HepG2 (cell line): ENCODE measurements at regions not wholly inside any gene's neighbourhood (a gene's known extent, or its start where the extent isn't known, plus 50 kb on each side); places are given as distances from the start of the nearest gene placed in this dataset.

ENCODE experiments used
- ATF2 ChIP-seq: sonication (generic); formaldehyde crosslinking; IDR thresholded peaks from 2 replicates; pipeline ENCODE4 v1.4.0; 2020; ENCODE audit warnings: missing genetic modification reagents
- CC2D1A ChIP-seq: sonication (generic); formaldehyde crosslinking; IDR thresholded peaks from 2 replicates; pipeline ENCODE4 v1.8.1; 2023; ENCODE audit warnings: mild to moderate bottlenecking, missing genetic modification reagents
- CREB1 ChIP-seq, 2 experiments: fragments of 450-650 bp in 1 of 2; IDR thresholded peaks; 2 replicates each; pipeline ENCODE4 v1.6.1; 2016 to 2017; ENCODE audit warnings: control low read depth in 1 of 2, mild to moderate bottlenecking in 1 of 2, missing compliant biosample characterization in 1 of 2, missing genetic modification characterization in 1 of 2
- CTCF ChIP-seq: sonication (generic); formaldehyde crosslinking; IDR thresholded peaks from 2 replicates; pipeline ENCODE4 v1.5.0; 2020; ENCODE audit warnings: mild to moderate bottlenecking, missing genetic modification reagents, moderate library complexity
- HNRNPH1 ChIP-seq: fragments of 200-400 bp; formaldehyde crosslinking; optimal IDR thresholded peaks from 2 replicates; pipeline ENCODE3; 2017; ENCODE audit warnings: mild to moderate bottlenecking, low read depth, low read length
- HOXA7 ChIP-seq: sonication (generic); formaldehyde crosslinking; IDR thresholded peaks from 2 replicates; pipeline ENCODE4 v1.8.1; 2022; ENCODE audit warnings: mild to moderate bottlenecking, missing genetic modification reagents, moderate library complexity
- MTA3 ChIP-seq: sonication (generic); formaldehyde crosslinking; IDR thresholded peaks from 2 replicates; pipeline ENCODE4 v1.4.0; 2020; ENCODE audit warnings: missing genetic modification reagents
- MYC ChIP-seq: sonication (generic); formaldehyde crosslinking; IDR thresholded peaks from 2 replicates; pipeline ENCODE4 v1.9.0; 2021; ENCODE audit warnings: missing genetic modification reagents, borderline replicate concordance
- MYNN ChIP-seq: sonication (generic); formaldehyde crosslinking; IDR thresholded peaks from 2 replicates; pipeline ENCODE4 v1.4.0; 2020; ENCODE audit warnings: mild to moderate bottlenecking, low read depth, missing genetic modification reagents
- POLR2AphosphoS2 ChIP-seq: IDR thresholded peaks from 2 replicates; pipeline ENCODE4 v1.6.1; 2011; ENCODE audit warnings: low read depth, low read length, improper control_type of control experiment
- TP53 ChIP-seq: sonication (generic); formaldehyde crosslinking; conservative IDR thresholded peaks from 2 replicates; pipeline ENCODE4 v1.4.0; 2020; ENCODE audit warnings: missing genetic modification reagents
- ZBTB21 ChIP-seq: sonication (generic); formaldehyde crosslinking; IDR thresholded peaks from 2 replicates; pipeline ENCODE4 v1.4.0; 2020; ENCODE audit warnings: missing genetic modification reagents
- TF ChIP-seq, protein P1 (sequence below): sonication (generic); formaldehyde crosslinking; IDR thresholded peaks from 2 replicates; pipeline ENCODE4 v1.9.0; 2021; ENCODE audit warnings: missing genetic modification reagents, borderline replicate concordance

DNA sequence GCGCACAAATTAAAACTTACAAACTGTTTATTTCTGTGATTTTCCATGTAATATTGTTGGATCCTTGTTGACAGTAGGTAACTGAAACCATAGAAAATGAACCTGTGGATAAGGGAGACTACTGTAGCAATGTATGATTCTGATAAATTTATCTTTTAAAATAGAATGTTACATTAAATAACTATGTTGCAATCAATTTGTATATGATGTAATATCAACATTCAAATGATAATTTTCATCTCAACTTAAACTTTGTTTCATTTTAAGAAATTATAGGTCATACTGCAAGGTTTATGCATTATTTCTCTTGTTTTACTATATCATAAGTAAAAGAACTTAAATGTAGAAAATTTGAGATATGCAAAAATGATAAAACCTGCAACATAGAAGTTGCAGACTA is 718.0 kb upstream of the MBL2 start:
- TF ChIP-seq MYNN (CRISPR knock-in tag), result no peak
- no peak for TF ChIP-seq MYC (CRISPR knock-in tag)
- no peak for TF ChIP-seq POLR2AphosphoS2
- TF ChIP-seq CREB1 (IDR thresholded peaks at IDR 0.05), result no peak
- no peak for TF ChIP-seq CREB1 (CRISPR knock-in tag; IDR thresholded peaks at IDR 0.05)
- TF ChIP-seq, protein P1, sequence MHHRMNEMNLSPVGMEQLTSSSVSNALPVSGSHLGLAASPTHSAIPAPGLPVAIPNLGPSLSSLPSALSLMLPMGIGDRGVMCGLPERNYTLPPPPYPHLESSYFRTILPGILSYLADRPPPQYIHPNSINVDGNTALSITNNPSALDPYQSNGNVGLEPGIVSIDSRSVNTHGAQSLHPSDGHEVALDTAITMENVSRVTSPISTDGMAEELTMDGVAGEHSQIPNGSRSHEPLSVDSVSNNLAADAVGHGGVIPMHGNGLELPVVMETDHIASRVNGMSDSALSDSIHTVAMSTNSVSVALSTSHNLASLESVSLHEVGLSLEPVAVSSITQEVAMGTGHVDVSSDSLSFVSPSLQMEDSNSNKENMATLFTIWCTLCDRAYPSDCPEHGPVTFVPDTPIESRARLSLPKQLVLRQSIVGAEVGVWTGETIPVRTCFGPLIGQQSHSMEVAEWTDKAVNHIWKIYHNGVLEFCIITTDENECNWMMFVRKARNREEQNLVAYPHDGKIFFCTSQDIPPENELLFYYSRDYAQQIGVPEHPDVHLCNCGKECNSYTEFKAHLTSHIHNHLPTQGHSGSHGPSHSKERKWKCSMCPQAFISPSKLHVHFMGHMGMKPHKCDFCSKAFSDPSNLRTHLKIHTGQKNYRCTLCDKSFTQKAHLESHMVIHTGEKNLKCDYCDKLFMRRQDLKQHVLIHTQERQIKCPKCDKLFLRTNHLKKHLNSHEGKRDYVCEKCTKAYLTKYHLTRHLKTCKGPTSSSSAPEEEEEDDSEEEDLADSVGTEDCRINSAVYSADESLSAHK, result no peak
- no peak for TF ChIP-seq CTCF (CRISPR knock-in tag)
- no peak for TF ChIP-seq ATF2 (CRISPR knock-in tag)
- TF ChIP-seq ZBTB21, result no peak
- no peak for TF ChIP-seq HNRNPH1
- TF ChIP-seq HOXA7, result no peak
- TF ChIP-seq TP53 (CRISPR knock-in tag), result no peak
- TF ChIP-seq MTA3 (CRISPR knock-in tag), result no peak
- TF ChIP-seq CC2D1A (CRISPR knock-in tag), result no peak
